ENCODE measurements at regions not wholly inside any gene's neighbourhood (a gene's known extent, or its start where the extent isn't known, plus 50 kb on each side); places are given as distances from the start of the nearest gene placed in this dataset.

DNA sequence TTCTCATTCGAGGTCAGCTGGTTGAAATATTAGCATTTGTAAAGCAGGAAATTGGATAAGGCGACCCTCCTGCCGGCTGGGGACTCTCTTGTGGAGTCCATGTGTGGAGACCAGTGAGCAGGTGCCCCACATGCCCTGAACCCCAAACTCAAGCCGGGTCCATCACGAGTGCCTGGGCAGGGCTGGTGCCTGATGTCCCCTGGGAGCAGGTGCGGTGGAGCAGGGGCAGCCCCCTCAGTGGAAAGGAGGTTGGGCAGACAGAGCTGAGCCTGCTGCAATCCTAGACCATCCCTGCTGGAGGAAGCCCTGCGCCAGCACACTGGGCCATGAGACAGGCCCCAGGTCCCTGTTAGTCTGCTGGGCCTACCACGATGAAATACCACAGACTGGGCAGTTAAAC is 395.6 kb downstream of the NPHP4 start:
- CTCF ChIA-PET = interaction anchor here (1.5 kb wide), 1 partner anchor 87 kb away, joined by 3 read pairs; no protein-coding TSS in a partner anchor

DNA sequence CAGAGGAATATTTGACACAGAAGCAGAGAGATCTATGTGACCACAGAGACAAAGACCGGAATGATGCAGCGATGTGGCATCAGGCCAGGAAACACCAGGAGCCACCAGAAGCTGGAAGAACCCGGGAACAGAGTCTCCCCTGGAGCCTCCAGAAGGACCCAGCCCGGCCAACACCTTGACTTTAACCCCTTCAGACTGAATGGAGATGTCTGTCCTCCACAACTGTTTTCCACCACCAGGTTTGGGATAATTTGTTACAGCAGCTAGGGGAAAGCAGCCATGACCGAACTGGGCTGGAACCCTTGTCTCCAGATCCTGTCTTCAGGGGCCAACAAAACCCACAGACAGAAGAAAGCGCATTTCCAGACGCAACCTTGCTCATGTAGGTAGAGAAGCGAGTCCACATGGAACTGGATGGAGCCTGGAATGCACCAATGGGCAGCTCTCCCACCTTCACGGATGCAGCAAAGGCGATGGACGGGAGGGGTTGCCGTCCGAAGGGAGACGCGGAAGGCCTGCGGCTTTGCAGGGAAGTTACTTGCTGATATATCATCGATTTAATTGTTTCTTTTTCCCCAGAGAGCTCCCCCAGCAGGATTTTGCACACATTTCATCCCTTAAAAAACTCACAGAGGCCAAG is 396.6 kb downstream of the NPHP4 start:
- H3K9me3 ChIP-seq (ENCODE audit: control insufficient read depth in 1 of 2, insufficient read depth in 1 of 2, low read depth in 1 of 2, low read length in 2 of 2) = peaks cover 0 to 3% of the 10 kb centered on the region in 2 experiments; a peak in 1 of 4 replicates
- CTCF ChIA-PET = interaction anchor here (1.5 kb wide), 1 partner anchor 86 kb away, joined by 3 read pairs; no protein-coding TSS in a partner anchor
- RAD21 ChIA-PET (ENCODE audit: low non-redundant PET in 1 of 2, low total read pairs in 2 of 2, uncharacterized antibody in 2 of 2, unreplicated experiment in 2 of 2) = no interaction called here
- no peak overlapping the region for H3K27ac ChIP-seq (ENCODE audit: low read depth, low read length)
- no peaks in the 10 kb centered on the region for H3K9me2 ChIP-seq (ENCODE audit: insufficient read depth)
- H3K4me3 ChIP-seq (replicated peaks in 1 of 2; ENCODE audit: low read depth in 1 of 2, low read length in 2 of 2) = no peak overlapping the region
- no peak overlapping the region for H2AFZ ChIP-seq (ENCODE audit: low read depth, low read length, poor library complexity, severe bottlenecking)
- no peaks in the 10 kb centered on the region for H3K4me1 ChIP-seq (ENCODE audit: control insufficient read depth in 1 of 2, insufficient read depth in 2 of 2, low read length in 2 of 2)
- ATAC-seq = no peak
- no peak overlapping the region for H3K4me2 ChIP-seq (ENCODE audit: low read length)
- no TSS peak for BruUV-seq (replicated peaks)
- DNase-seq (ENCODE audit: low read depth, low spot score) = no peak
- no peak for TF ChIP-seq YY1 (IDR thresholded peaks at IDR 0.05; ENCODE audit: extremely low read depth, insufficient replicate concordance, low read depth, low read length)
- no peak for TF ChIP-seq EZH2 (IDR thresholded peaks at IDR 0.05)
- TF ChIP-seq, protein P1, sequence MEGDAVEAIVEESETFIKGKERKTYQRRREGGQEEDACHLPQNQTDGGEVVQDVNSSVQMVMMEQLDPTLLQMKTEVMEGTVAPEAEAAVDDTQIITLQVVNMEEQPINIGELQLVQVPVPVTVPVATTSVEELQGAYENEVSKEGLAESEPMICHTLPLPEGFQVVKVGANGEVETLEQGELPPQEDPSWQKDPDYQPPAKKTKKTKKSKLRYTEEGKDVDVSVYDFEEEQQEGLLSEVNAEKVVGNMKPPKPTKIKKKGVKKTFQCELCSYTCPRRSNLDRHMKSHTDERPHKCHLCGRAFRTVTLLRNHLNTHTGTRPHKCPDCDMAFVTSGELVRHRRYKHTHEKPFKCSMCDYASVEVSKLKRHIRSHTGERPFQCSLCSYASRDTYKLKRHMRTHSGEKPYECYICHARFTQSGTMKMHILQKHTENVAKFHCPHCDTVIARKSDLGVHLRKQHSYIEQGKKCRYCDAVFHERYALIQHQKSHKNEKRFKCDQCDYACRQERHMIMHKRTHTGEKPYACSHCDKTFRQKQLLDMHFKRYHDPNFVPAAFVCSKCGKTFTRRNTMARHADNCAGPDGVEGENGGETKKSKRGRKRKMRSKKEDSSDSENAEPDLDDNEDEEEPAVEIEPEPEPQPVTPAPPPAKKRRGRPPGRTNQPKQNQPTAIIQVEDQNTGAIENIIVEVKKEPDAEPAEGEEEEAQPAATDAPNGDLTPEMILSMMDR (IDR thresholded peaks at IDR 0.05 in 2 of 3, conservative IDR thresholded peaks at IDR 0.05 in 1 of 3; ENCODE audit: borderline replicate concordance in 1 of 3, insufficient read depth in 1 of 3, low read depth in 2 of 3, low read length in 2 of 3) = 0 out of 6 replicates have a peak, but pooled peaks of 1 of the 3 experiments have one; percentile 7
- TF ChIP-seq ELF1 (IDR thresholded peaks at IDR 0.05; ENCODE audit: borderline replicate concordance, low read depth) = no peak
- POLR2A ChIA-PET = no interaction called here
- intact Hi-C loops (cut with micrococcal nuclease) = no loop called here
- H3K36me3 ChIP-seq (ENCODE audit: control insufficient read depth in 1 of 2, insufficient read depth in 2 of 2, low read length in 2 of 2) = no peaks in the 10 kb centered on the region
- no peak overlapping the region for H3K9ac ChIP-seq (ENCODE audit: low read length)
- H3K27me3 ChIP-seq (ENCODE audit: insufficient read depth, low read length) = peaks cover 13% of the 10 kb centered on the region; the same call in 1 of the 2 replicates
- no peaks in the 10 kb centered on the region for H3K79me2 ChIP-seq (ENCODE audit: insufficient read depth, low read length)
- no peaks in the 10 kb centered on the region for H4K20me1 ChIP-seq (ENCODE audit: insufficient read depth)

More for the DNA sequence above, 395.6 kb downstream of the NPHP4 start:
- H4K20me1 ChIP-seq (ENCODE audit: insufficient read depth) = no peaks in the 10 kb centered on the region
- no peaks in the 10 kb centered on the region for H3K79me2 ChIP-seq (ENCODE audit: insufficient read depth, low read length)
- no peak overlapping the region for H3K4me2 ChIP-seq (ENCODE audit: low read length)
- no peak overlapping the region for H2AFZ ChIP-seq (ENCODE audit: low read depth, low read length, poor library complexity, severe bottlenecking)
- no peaks in the 10 kb centered on the region for H3K4me1 ChIP-seq (ENCODE audit: control insufficient read depth in 1 of 2, insufficient read depth in 2 of 2, low read length in 2 of 2)
- TF ChIP-seq SIN3A (IDR thresholded peaks at IDR 0.05; ENCODE audit: low read depth) (no peak), ZNF274 (IDR thresholded peaks at IDR 0.05; ENCODE audit: low read depth, low read length) (no peak), SRF (IDR thresholded peaks at IDR 0.05; ENCODE audit: low read depth) (no peak), EZH2phosphoT487 (IDR thresholded peaks at IDR 0.05; ENCODE audit: borderline replicate concordance) (no peak), SP1 (IDR thresholded peaks at IDR 0.05; ENCODE audit: low read depth) (no peak), JUND (IDR thresholded peaks at IDR 0.05) (no peak), POLR2A (IDR thresholded peaks at IDR 0.05; ENCODE audit: borderline replicate concordance, extremely low read depth, insufficient read depth, insufficient read length) (no peak), ZFX (IDR thresholded peaks at IDR 0.05) (no peak), CBX3 (IDR thresholded peaks at IDR 0.05; ENCODE audit: low read depth) (no peak), FOSL1 (IDR thresholded peaks at IDR 0.05; ENCODE audit: low read depth) (no peak), CEBPB (IDR thresholded peaks at IDR 0.05; ENCODE audit: low read depth) (no peak), YY1 (IDR thresholded peaks at IDR 0.05; ENCODE audit: extremely low read depth, insufficient replicate concordance, low read depth, low read length) (no peak)
- BruUV-seq (replicated peaks) = no TSS peak
- DNase-seq (ENCODE audit: low read depth, low spot score) = no peak
- H3K27ac ChIP-seq (ENCODE audit: low read depth, low read length) = no peak overlapping the region
- H3K27me3 ChIP-seq (ENCODE audit: insufficient read depth, low read length) = peaks cover 16% of the 10 kb centered on the region; the same call in 1 of the 2 replicates
- H3K9ac ChIP-seq (ENCODE audit: low read length) = no peak overlapping the region
- ChIA-PET POLR2A (no interaction called here), RAD21 (ENCODE audit: low non-redundant PET in 1 of 2, low total read pairs in 2 of 2, uncharacterized antibody in 2 of 2, unreplicated experiment in 2 of 2) (interaction anchor here in 1 of 2 experiments (0.6 kb wide), 1 partner anchor 63 kb away, joined by 3 read pairs; no protein-coding TSS in a partner anchor)
- no peaks in the 10 kb centered on the region for H3K9me2 ChIP-seq (ENCODE audit: insufficient read depth)
- H3K4me3 ChIP-seq (replicated peaks in 1 of 2; ENCODE audit: low read depth in 1 of 2, low read length in 2 of 2) = no peak overlapping the region
- no peaks in the 10 kb centered on the region for H3K36me3 ChIP-seq (ENCODE audit: control insufficient read depth in 1 of 2, insufficient read depth in 2 of 2, low read length in 2 of 2)
- H3K9me3 ChIP-seq (ENCODE audit: control insufficient read depth in 1 of 2, insufficient read depth in 1 of 2, low read depth in 1 of 2, low read length in 2 of 2) = no peaks in the 10 kb centered on the region
- no peak for ATAC-seq
- intact Hi-C loops (cut with micrococcal nuclease) = no loop called here

Data from HCT116 (cell line).